H9 (cell line): ENCODE measurements at regions not wholly inside any gene's neighbourhood (a gene's known extent, or its start where the extent isn't known, plus 50 kb on each side); places are given as distances from the start of the nearest gene placed in this dataset.
A peak's percentile ranks its signal among the peaks of the same experiment; 100 is the strongest.

Source experiments
- DNase-seq: peaks from one replicate; pipeline ENCODE4 v3.0.0-alpha.2; 2017
- H2AFZ ChIP-seq: one replicate; pipeline ENCODE4 v1.6.1; 2013; ENCODE audit warnings: mild to moderate bottlenecking, low read length, control low read depth, moderate library complexity
- H2AK5ac ChIP-seq: 2 replicates; pipeline ENCODE4 v1.6.1; 2013; ENCODE audit warnings: low read length, control low read depth, mixed read lengths; ENCODE audit not compliant: insufficient read length
- H2BK120ac ChIP-seq: one replicate; pipeline ENCODE4 v1.6.1; 2013; ENCODE audit warnings: low read depth, mild to moderate bottlenecking, low read length, control low read depth, inconsistent platforms; ENCODE audit not compliant: poor library complexity, severe bottlenecking
- H2BK12ac ChIP-seq: 2 replicates; pipeline ENCODE4 v1.6.1; 2013; ENCODE audit warnings: low read length, control low read depth, mixed read lengths, low read depth; ENCODE audit not compliant: insufficient read length
- H2BK15ac ChIP-seq: 2 replicates; pipeline ENCODE4 v1.6.1; 2013; ENCODE audit warnings: low read depth, low read length, control low read depth
- H2BK20ac ChIP-seq: one replicate; pipeline ENCODE4 v1.6.1; 2013; ENCODE audit warnings: low read depth, mild to moderate bottlenecking, low read length, control low read depth, inconsistent platforms; ENCODE audit not compliant: poor library complexity, severe bottlenecking
- H2BK5ac ChIP-seq: 2 replicates; pipeline ENCODE4 v1.6.1; 2013; ENCODE audit warnings: low read length, control low read depth, mixed read lengths; ENCODE audit not compliant: insufficient read length
- H3K14ac ChIP-seq: 2 replicates; pipeline ENCODE4 v1.6.1; 2013; ENCODE audit warnings: low read length, control low read depth; ENCODE audit not compliant: insufficient read depth
- H3K18ac ChIP-seq: 2 replicates; pipeline ENCODE4 v1.6.1; 2013; ENCODE audit warnings: low read depth, mild to moderate bottlenecking, mixed read lengths, low read length, control low read depth; ENCODE audit not compliant: insufficient read length
- H3K23ac ChIP-seq: 2 replicates; pipeline ENCODE4 v1.6.1; 2013; ENCODE audit warnings: low read length, control low read depth, mixed read lengths, low read depth; ENCODE audit not compliant: insufficient read length
- H3K23me2 ChIP-seq: 2 replicates; pipeline ENCODE4 v1.6.1; 2013; ENCODE audit warnings: low read depth, mild to moderate bottlenecking, mixed read lengths, low read length, control low read depth; ENCODE audit not compliant: insufficient read length, poor library complexity, severe bottlenecking
- H3K27ac ChIP-seq: 2 replicates; pipeline ENCODE4 v1.5.1; 2013; ENCODE audit warnings: low read length, control low read depth, mixed read lengths, low read depth; ENCODE audit not compliant: insufficient read length
- H3K27me3 ChIP-seq: 2 replicates; pipeline ENCODE4 v1.6.1; 2013; ENCODE audit warnings: low read length, control low read depth, inconsistent platforms; ENCODE audit not compliant: insufficient read depth
- H3K4ac ChIP-seq: 2 replicates; pipeline ENCODE4 v1.6.1; 2013; ENCODE audit warnings: low read depth, mild to moderate bottlenecking, control low read depth, inconsistent platforms, low read length, moderate library complexity
- H3K4me1 ChIP-seq: 2 replicates; pipeline ENCODE4 v1.6.1; 2013; ENCODE audit warnings: low read length, control low read depth, inconsistent platforms; ENCODE audit not compliant: insufficient read depth
- H3K4me2 ChIP-seq: 2 replicates; pipeline ENCODE4 v1.6.1; 2013; ENCODE audit warnings: low read length, control low read depth, mixed read lengths; ENCODE audit not compliant: insufficient read length, insufficient read depth
- H3K56ac ChIP-seq: 2 replicates; pipeline ENCODE4 v1.6.1; 2013; ENCODE audit warnings: low read depth, mild to moderate bottlenecking, mixed read lengths, low read length, control low read depth; ENCODE audit not compliant: insufficient read length
- H3K79me1 ChIP-seq: 2 replicates; pipeline ENCODE4 v1.6.1; 2013; ENCODE audit warnings: low read depth, mild to moderate bottlenecking, moderate library complexity, low read length, control low read depth, inconsistent platforms; ENCODE audit not compliant: insufficient read depth, poor library complexity, severe bottlenecking
- H3K79me2 ChIP-seq: 2 replicates; pipeline ENCODE4 v1.6.1; 2013; ENCODE audit warnings: low read length, control low read depth, inconsistent platforms; ENCODE audit not compliant: insufficient read depth
- H3K9ac ChIP-seq: 2 replicates; pipeline ENCODE4 v1.6.1; 2013; ENCODE audit warnings: low read length, control low read depth, mixed read lengths; ENCODE audit not compliant: insufficient read length; ENCODE audit errors: extremely low read depth
- H3K9me3 ChIP-seq: one replicate; pipeline ENCODE4 v1.6.1; 2013; ENCODE audit warnings: low read depth, low read length, inconsistent platforms; ENCODE audit not compliant: control insufficient read depth
- H3T11ph ChIP-seq: one replicate; pipeline ENCODE4 v1.6.1; 2013; ENCODE audit warnings: mild to moderate bottlenecking, low read length, control low read depth, inconsistent platforms
- H4K20me1 ChIP-seq: one replicate; pipeline ENCODE4 v1.6.1; 2013; ENCODE audit not compliant: control insufficient read depth, insufficient read length, insufficient read depth
- H4K5ac ChIP-seq: 2 replicates; pipeline ENCODE4 v1.6.1; 2013; ENCODE audit warnings: low read depth, mild to moderate bottlenecking, mixed read lengths, low read length, control low read depth; ENCODE audit not compliant: insufficient read length
- H4K8ac ChIP-seq: replicated peaks from 2 replicates; pipeline ENCODE4 v1.6.1; 2013; ENCODE audit warnings: low read length, control low read depth, mixed read lengths, low read depth; ENCODE audit not compliant: insufficient read length
- H4K91ac ChIP-seq: 2 replicates; pipeline ENCODE4 v1.6.1; 2013; ENCODE audit warnings: low read depth, mild to moderate bottlenecking, moderate library complexity, mixed read lengths, low read length, control low read depth; ENCODE audit not compliant: insufficient read length
- H3K27ac Mint-ChIP-seq, 3 experiments: 2 replicates in 2 of 3; 3 replicates in 1 of 3; pipeline ENCODE4 v1.8.0; 2020 to 2021; ENCODE audit warnings: mixed read lengths in 3 of 3, mild to moderate bottlenecking in 1 of 3, moderate library complexity in 1 of 3
- H3K27me3 Mint-ChIP-seq: 2 replicates; pipeline ENCODE4 v1.8.0; 2021; ENCODE audit warnings: low read depth, mild to moderate bottlenecking, moderate library complexity, mixed read lengths
- H3K36me3 Mint-ChIP-seq, 3 experiments: 2 replicates in 2 of 3; 3 replicates in 1 of 3; pipeline ENCODE4 v1.8.0; 2020 to 2021; ENCODE audit warnings: low read depth in 3 of 3, mixed read lengths in 3 of 3; ENCODE audit not compliant: insufficient read depth in 1 of 3
- H3K4me1 Mint-ChIP-seq, 2 experiments: 2 replicates each; pipeline ENCODE4 v1.8.0; 2020; ENCODE audit warnings: mixed read lengths in 2 of 2
- H3K4me3 Mint-ChIP-seq, 2 experiments: 2 replicates in 1 of 2; 3 replicates in 1 of 2; pipeline ENCODE4 v1.8.0; 2020 to 2021; ENCODE audit warnings: mild to moderate bottlenecking in 2 of 2, mixed read lengths in 2 of 2, moderate library complexity in 1 of 2
- H3K9me3 Mint-ChIP-seq, 2 experiments: 2 replicates in 1 of 2; 3 replicates in 1 of 2; pipeline ENCODE4 v1.8.0; 2020; ENCODE audit warnings: mild to moderate bottlenecking in 2 of 2, mixed read lengths in 2 of 2, moderate library complexity in 1 of 2
- WGBS: extraction: QIAGEN DNeasy Blood & Tissue Kit; methylation state at CpG from one replicate; pipeline ENCODE4 v1.1.7; 2013; ENCODE audit warnings: missing lambda C conversion rate, low lambda C conversion rate, mixed read lengths; ENCODE audit not compliant: insufficient read length; ENCODE audit errors: extremely low coverage; 5-methylcytosine and 5-hydroxymethylcytosine counted together
- TF ChIP-seq, protein P1 (sequence below): fragments of 200-600 bp; sonication (generic); conservative IDR thresholded peaks from 3 replicates; pipeline ENCODE4 v1.8.0; 2021; ENCODE audit warnings: antibody characterized with exemption, mild to moderate bottlenecking

- no peaks in the 10 kb centered on the region for H3K79me1 ChIP-seq
- no peak overlapping the region for H3K27ac ChIP-seq
- H3K23ac ChIP-seq, result no peak overlapping the region
- Mint-ChIP-seq H3K4me1 (peaks cover 31 to 34% of the 10 kb centered on the region in 2 experiments), H3K9me3 (no peaks in the 10 kb centered on the region; a peak in 1 of 5 replicates), H3K4me3 (no peak overlapping the region), H3K27me3 (no peaks in the 10 kb centered on the region), H3K36me3 (no peaks in the 10 kb centered on the region), H3K27ac (peak overlapping the region in 1 of 3 experiments; percentile 83; a peak in 3 of 7 replicates)
- WGBS, result no CpG with 5 or more reads among the region's 4 CpGs
- no peaks in the 10 kb centered on the region for H3K23me2 ChIP-seq
- H2BK15ac ChIP-seq, result no peak overlapping the region
- no peak overlapping the region for H2AK5ac ChIP-seq
- peaks cover 5% of the 10 kb centered on the region; the same call in 1 of the 2 replicates for H3K4me1 ChIP-seq
- H2BK12ac ChIP-seq, result no peak overlapping the region
- H3K18ac ChIP-seq, result no peak overlapping the region
- no peak overlapping the region for H2BK20ac ChIP-seq
- H4K20me1 ChIP-seq, result no peaks in the 10 kb centered on the region
- H2BK120ac ChIP-seq, result no peak overlapping the region
- H4K91ac ChIP-seq, result no peak overlapping the region
- no peaks in the 10 kb centered on the region for H3K79me2 ChIP-seq
- H3K56ac ChIP-seq, result no peak overlapping the region
- H4K8ac ChIP-seq, result no peak overlapping the region
- TF ChIP-seq, protein P1, sequence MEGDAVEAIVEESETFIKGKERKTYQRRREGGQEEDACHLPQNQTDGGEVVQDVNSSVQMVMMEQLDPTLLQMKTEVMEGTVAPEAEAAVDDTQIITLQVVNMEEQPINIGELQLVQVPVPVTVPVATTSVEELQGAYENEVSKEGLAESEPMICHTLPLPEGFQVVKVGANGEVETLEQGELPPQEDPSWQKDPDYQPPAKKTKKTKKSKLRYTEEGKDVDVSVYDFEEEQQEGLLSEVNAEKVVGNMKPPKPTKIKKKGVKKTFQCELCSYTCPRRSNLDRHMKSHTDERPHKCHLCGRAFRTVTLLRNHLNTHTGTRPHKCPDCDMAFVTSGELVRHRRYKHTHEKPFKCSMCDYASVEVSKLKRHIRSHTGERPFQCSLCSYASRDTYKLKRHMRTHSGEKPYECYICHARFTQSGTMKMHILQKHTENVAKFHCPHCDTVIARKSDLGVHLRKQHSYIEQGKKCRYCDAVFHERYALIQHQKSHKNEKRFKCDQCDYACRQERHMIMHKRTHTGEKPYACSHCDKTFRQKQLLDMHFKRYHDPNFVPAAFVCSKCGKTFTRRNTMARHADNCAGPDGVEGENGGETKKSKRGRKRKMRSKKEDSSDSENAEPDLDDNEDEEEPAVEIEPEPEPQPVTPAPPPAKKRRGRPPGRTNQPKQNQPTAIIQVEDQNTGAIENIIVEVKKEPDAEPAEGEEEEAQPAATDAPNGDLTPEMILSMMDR, result no peak
- H2BK5ac ChIP-seq, result no peak overlapping the region
- no peak overlapping the region for H4K5ac ChIP-seq
- no peaks in the 10 kb centered on the region for H3K9me3 ChIP-seq
- H3K4ac ChIP-seq, result no peak overlapping the region
- no peak overlapping the region for H3K14ac ChIP-seq
- no peak overlapping the region for H3K4me2 ChIP-seq
- H3T11ph ChIP-seq, result no peak overlapping the region
- H3K27me3 ChIP-seq, result no peaks in the 10 kb centered on the region
- no peak overlapping the region for H3K9ac ChIP-seq
- no peak overlapping the region for H2AFZ ChIP-seq
- no peak for DNase-seq
These were observed 58.5 kb upstream of the EXOC6 start for GRCh38 chr10:92789786-92790185.
